ENCODE measurements at regions not wholly inside any gene's neighbourhood (a gene's known extent, or its start where the extent isn't known, plus 50 kb on each side); places are given as distances from the start of the nearest gene placed in this dataset.

- DNase-seq = no peak
Measured at GRCh38 chr4:167290678-167291077, 56.4 kb upstream of the SPOCK3 start.

DNA sequence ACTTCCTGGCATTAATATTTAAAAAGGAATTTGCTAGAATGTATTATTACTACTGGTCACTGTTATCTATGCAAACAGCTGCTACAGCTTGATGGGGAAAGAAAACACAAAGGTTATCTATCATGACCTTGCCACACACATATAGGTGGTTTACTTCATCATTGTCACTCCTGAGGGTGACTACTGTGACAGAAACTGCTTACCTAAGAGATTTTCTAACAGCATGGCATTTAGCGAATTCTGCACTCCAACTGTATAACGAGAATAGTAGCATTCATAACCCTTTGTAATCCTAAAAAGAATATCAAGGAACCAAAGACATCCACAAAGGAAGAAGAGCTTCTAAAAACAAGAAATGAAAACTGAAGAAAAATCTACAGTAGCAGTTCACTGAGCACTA lies 74.6 kb upstream of the SPOCK3 start:
- DNase-seq = no peak

DNA sequence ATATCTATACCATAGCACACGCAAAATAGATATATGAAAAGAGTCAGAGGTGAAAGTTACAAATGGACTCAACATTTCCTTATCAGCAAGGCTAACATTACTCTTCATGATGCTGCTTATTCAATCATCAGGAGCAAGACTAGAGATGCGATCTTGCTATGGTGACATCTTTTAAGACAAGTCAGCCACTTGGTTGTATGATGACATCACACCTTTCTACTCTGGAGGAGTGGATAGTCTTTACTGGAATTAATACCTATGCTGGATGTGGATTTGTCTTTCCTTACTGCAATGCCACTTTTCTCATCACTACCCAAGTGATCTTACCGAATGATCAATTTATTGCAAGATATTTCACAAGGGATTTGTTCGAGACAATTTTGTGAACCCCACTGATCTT lies 87.0 kb upstream of the SPOCK3 start:
- no peak for DNase-seq

GRCh38 chr4:167339781-167340180 lies 105.5 kb upstream of the SPOCK3 start:
- DNase-seq = no peak

GRCh38 chr4:167359711-167360110 lies 125.4 kb upstream of the SPOCK3 start:
- no peak for DNase-seq

GRCh38 chr4:167379076-167379835 lies 145.0 kb upstream of the SPOCK3 start:
- DNase-seq = no peak

DNA sequence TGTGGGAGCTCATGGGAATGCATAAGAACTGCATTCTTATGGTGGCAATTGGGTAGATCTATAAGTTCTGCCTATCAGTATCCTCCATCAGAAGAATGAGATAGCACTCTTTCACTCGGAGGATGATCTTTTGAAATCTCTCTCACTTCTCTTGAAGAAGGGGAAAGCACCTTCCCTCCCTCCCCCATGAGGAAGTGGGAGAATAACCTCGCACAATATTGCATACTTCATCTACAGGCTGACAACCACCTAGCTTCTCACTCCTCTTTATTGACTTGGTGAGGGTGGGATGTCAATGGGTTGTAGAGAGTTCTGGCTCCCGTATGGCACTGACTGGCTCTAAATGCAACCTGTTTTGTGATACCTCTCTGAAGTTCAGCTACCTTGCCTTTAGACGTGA lies 146.7 kb upstream of the SPOCK3 start:
- no peak for DNase-seq

DNA sequence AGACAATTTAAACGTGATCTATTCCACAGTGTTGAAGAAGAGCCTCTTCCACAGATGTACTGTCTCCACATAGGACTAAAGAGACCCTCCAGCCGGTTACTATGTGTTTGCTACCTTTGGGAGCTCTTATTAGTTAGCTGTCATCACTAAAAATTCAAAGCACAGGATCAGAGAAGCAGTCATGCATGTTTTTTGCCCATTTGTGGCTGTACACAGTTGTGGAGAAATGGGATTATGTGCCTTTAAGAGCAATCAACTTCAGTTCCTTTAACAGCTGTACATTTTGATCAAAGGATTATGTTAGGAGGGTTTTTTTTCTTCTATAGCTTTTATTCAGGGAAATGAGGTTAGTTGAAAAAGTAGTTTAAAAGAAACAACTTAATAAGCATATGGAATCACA lies 149.0 kb upstream of the SPOCK3 start:
- no peak for DNase-seq

DNA sequence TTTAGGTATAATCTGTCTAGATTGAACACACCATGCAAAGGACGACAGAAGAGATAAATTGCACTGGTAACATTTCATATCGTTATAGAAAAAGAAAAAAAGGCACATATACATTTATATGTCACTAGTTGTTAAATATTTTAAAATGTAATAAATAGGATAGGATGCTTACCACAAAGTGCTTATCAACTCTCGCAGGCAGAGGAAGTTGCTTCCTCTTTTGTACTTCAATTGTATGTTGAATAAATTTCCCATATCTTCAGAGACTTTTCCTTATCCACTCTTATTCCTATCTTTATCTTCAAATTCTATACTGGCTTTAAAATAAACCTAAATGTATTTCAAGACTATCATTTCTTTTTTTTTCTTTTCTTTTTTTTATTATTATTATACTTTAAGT lies 163.3 kb upstream of the SPOCK3 start:
- no peak for DNase-seq

GRCh38 chr4:167399201-167399600 lies 164.9 kb upstream of the SPOCK3 start:
- DNase-seq = no peak

DNA sequence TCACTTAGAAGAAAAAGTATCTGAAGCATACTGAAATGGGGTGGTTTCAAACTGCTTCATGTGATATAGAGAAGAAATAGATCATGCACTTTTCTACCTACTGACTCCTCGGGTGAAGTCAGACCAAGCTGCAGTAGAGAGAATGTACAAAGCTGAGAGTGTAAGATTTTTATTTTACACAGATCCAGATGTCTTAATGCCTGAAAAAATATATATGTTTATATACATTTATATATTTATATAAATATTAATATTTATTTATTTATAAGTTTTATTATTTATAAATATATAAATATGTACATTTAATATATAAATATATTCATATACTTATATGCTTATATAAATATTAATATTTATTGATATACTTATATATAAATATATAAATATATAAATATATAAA lies 171.9 kb upstream of the SPOCK3 start:
- no peak for DNase-seq

GRCh38 chr4:167415461-167415860 lies 181.2 kb upstream of the SPOCK3 start:
- DNase-seq = no peak

GRCh38 chr4:167419468-167420140 lies 185.3 kb upstream of the SPOCK3 start:
- DNase-seq = no peak

DNA sequence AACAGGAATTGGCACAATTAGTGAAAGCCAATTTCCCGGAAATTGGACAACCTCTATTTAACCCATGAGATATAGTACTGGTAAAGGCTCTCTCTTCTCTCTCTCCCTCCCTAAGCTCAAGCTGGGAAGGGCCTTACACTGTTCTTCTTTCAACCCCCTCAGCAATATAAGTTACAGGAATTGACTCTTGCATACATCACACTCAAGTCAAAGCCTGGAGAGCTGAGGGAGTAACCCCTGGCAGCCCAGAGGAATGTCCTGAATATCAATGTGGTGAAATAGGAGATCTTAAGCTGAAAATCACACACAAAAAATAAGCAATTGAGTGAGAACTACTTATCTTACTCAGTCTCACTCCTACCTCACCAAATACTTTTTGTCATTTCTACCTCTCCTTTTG lies 186.9 kb upstream of the SPOCK3 start:
- no peak for DNase-seq

- no peak for DNase-seq
Measured at GRCh38 chr4:167424341-167425256, 190.3 kb upstream of the SPOCK3 start.

DNA sequence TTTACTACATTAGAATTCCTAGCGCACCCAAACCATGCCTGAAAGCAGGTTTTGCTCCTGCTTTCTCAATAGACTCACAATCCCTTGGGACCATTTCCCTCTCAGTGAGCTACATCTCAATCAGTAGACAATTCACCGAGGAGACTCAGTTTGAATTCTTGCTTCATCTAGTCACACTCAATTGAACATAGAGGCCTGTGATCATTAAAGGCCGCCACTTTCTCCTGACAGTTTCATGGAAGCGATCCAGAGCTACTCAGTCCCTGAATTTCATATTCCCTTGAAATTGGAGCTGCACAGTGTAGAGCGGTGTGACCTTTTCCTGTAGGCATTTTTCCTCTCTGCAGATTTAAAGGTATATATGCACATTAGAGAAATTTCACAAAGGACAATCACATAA lies 193.9 kb upstream of the SPOCK3 start:
- no peak for DNase-seq

DNA sequence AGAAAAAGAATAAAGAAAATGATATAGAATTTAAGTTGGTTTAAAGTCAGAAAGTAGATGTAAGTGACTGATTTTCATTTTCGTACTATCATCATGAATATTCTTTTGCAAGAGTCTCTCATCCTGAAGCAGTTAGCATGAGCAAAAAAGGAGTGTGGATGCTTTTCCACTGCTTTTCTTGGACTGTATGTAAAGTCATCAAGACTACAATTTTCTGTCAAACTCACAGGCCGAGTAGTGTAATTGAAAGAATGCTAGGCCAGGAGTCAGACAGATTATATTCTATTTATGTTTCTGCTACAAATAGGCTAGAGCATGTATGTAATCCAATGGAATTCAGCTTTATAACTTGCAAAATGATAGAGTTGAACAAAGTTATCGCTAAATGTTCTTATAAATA lies 197.1 kb upstream of the SPOCK3 start:
- no peak for DNase-seq

- DNase-seq = no peak
Measured at GRCh38 chr4:167435786-167436185, 201.5 kb upstream of the SPOCK3 start.

DNA sequence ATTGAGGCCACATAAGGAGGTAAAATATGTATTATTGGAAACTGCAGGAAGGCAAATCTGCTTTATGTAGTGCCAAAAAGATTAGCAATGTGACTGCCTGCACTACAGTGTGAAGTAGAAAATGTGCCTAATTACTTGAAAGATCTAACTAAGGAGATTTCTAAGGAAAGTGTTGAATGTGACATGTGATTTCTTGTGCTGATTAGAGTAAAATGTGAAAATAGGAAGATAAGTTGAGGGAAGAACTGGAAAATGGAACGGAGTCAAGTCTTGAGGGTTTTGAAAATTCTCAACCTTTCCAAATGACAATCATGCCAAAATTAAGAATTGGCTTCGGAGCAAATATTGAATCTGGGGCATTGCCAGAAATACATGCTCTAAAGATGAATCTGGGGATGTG lies 209.5 kb upstream of the SPOCK3 start:
- no peak for DNase-seq

GRCh38 chr4:167452922-167453430 lies 218.7 kb upstream of the SPOCK3 start:
- no peak for DNase-seq

DNA sequence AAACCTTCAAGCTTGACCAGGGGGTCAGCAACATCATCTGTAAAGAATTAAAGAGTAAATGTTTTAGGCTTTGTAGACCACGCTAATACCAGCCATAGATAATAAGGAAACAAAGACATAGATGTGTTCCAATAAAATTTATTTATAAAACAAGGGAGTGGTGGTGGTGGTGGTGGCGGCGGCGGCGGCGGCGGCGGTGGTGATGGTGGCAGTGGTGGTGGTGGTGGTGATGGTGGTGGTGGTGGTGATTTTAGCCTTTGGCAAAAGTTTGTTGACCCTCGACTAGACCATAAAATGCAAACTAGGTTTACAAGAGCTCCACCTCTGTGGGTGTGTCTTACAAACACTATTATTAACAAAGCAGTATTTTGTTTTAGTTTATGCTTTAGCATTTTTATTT lies 222.3 kb upstream of the SPOCK3 start:
- no peak for DNase-seq

DNA sequence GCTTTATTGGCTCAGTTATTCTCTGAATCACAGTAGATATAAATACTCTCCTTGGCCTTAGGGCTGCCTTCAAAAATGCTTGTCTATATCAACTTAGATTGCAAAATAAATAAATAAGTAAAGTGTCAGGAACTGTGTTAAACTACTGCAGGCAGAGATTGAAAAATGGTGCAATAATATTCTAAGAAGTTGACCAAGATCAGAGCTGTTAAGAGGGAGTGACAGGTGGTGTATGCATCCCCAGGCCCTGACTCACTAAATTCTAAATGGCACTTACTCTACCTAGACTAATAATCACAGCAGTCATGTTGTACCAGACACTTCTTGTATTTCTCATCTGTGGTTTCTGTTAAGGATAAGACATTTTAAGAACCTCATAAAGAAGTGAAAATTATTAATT lies 235.1 kb upstream of the SPOCK3 start:
- no peak for DNase-seq

- DNase-seq = no peak
Measured at GRCh38 chr4:167475951-167476350, 241.7 kb upstream of the SPOCK3 start.
